ENCODE measurements at regions not wholly inside any gene's neighbourhood (a gene's known extent, or its start where the extent isn't known, plus 50 kb on each side); places are given as distances from the start of the nearest gene placed in this dataset.

GRCh38 chr2:175872721-175873120 is 129.3 kb downstream of the LNPK start:
- H3K9me3 ChIP-seq (ENCODE audit: control insufficient read depth, insufficient read depth, low read length), result no peaks in the 10 kb centered on the region
- H3K4me3 ChIP-seq (ENCODE audit: low read depth, low read length), result no peak overlapping the region
- no peaks in the 10 kb centered on the region for H3K27me3 ChIP-seq (ENCODE audit: control insufficient read depth, insufficient read depth, low read length)
- no peaks in the 10 kb centered on the region for H3K36me3 ChIP-seq (ENCODE audit: control insufficient read depth, insufficient read depth, low read length)
- H3K4me1 ChIP-seq (ENCODE audit: control insufficient read depth, insufficient read depth, low read length), result no peaks in the 10 kb centered on the region
- H3K9ac ChIP-seq (ENCODE audit: low read depth, low read length), result no peak overlapping the region

DNA sequence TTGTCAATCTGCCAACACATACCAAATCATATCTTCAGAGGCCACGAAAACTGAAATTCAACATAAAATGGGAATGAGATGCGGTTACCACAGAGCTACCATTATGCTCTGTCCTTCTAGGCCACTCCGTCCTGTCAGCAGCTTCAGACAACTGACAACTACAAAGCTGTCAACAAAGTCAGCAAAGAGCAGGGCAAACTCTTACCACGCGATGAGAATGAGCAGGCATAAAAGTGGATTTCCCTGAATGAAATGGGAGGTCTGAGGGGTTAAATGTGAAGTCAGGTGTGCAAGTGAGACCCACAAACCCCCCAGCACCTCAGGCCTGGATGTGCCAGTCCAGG is 130.1 kb downstream of the LNPK start:
- Histone ChIP-seq H3K9me3 (ENCODE audit: control insufficient read depth, insufficient read depth, low read length) (no peaks in the 10 kb centered on the region), H3K4me3 (ENCODE audit: low read depth, low read length) (no peak overlapping the region), H3K27me3 (ENCODE audit: control insufficient read depth, insufficient read depth, low read length) (no peaks in the 10 kb centered on the region), H3K9ac (ENCODE audit: low read depth, low read length) (no peak overlapping the region), H3K4me1 (ENCODE audit: control insufficient read depth, insufficient read depth, low read length) (no peaks in the 10 kb centered on the region), H3K36me3 (ENCODE audit: control insufficient read depth, insufficient read depth, low read length) (no peaks in the 10 kb centered on the region)

DNA sequence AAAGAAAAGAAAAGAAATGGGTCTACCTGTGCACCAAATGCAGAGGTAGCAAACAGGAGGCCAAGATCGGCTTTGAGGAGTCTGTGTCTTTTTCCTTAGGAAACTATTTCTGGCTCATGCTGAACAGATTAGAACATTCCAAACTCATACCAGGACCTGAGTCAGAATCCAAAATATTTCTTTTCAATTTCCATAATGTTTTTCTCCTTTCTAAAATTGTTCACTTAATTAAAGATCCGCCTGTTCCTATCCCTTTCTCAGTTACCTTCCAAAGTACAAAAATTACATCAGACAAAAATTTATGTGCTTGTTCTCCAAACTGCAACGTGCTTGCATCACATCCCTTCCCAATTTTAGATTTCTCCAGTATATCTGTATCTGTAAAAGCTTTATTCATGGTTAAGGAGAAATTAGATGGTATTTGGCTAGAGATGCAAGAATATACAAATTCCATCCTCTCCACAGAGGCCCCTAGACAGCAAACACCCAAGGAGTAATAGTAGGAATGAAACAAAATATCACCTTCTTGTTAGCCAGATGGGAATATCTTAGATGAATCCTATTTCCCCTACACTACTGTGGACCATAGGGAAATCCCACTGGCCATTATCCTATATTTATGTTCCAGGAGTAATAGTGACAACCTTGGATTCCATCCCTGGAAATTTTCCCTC is 130.6 kb downstream of the LNPK start:
- Histone ChIP-seq H3K9ac (ENCODE audit: low read depth, low read length) (no peak overlapping the region), H3K4me3 (ENCODE audit: low read depth, low read length) (no peak overlapping the region), H3K4me1 (ENCODE audit: control insufficient read depth, insufficient read depth, low read length) (no peaks in the 10 kb centered on the region), H3K36me3 (ENCODE audit: control insufficient read depth, insufficient read depth, low read length) (no peaks in the 10 kb centered on the region), H3K9me3 (ENCODE audit: control insufficient read depth, insufficient read depth, low read length) (no peaks in the 10 kb centered on the region), H3K27me3 (ENCODE audit: control insufficient read depth, insufficient read depth, low read length) (no peaks in the 10 kb centered on the region)

- no peaks in the 10 kb centered on the region for H3K27me3 ChIP-seq (ENCODE audit: control insufficient read depth, insufficient read depth, low read length)
- H3K4me1 ChIP-seq (ENCODE audit: control insufficient read depth, insufficient read depth, low read length), result no peaks in the 10 kb centered on the region
- no peaks in the 10 kb centered on the region for H3K9me3 ChIP-seq (ENCODE audit: control insufficient read depth, insufficient read depth, low read length)
- no peak overlapping the region for H3K4me3 ChIP-seq (ENCODE audit: low read depth, low read length)
- no peak overlapping the region for H3K9ac ChIP-seq (ENCODE audit: low read depth, low read length)
- H3K36me3 ChIP-seq (ENCODE audit: control insufficient read depth, insufficient read depth, low read length), result no peaks in the 10 kb centered on the region
Measured at GRCh38 chr2:175865716-175866115, 136.4 kb downstream of the LNPK start.

DNA sequence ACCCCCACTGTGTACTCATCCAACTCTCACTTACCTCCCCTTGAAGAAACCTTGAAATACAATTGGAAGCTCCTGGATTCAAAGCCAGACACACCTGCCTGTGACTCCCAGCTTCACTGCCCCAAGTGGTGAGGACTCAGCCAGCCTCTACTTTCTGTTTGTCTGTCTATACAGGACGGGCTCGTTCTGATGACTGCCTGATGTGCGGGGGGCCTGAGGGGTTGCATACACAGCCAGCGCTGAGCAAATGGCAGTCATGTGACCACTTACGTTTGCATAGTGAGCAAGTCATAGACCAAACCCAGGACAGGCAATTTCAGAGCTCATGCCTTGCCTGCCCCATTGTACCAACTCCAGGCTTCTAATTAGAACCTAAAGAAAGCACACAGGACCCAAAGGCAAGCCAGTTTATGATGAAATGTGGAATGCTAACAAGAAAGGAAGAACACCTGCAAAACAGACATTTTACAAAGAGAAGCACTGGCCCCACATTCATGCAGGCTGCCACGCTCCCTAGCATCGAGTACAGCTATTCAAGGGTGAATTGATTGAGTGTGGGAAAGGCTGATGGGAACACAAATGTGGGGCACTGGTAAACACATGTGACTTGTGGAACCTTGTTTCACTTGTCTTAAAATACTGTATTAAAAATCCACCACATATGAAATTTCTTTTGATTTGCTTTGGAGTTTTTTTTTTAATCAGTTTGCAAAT is 137.8 kb downstream of the LNPK start:
- Histone ChIP-seq H3K4me3 (ENCODE audit: low read depth, low read length) (no peak overlapping the region), H3K4me1 (ENCODE audit: control insufficient read depth, insufficient read depth, low read length) (no peaks in the 10 kb centered on the region), H3K9me3 (ENCODE audit: control insufficient read depth, insufficient read depth, low read length) (no peaks in the 10 kb centered on the region), H3K27me3 (ENCODE audit: control insufficient read depth, insufficient read depth, low read length) (no peaks in the 10 kb centered on the region), H3K9ac (ENCODE audit: low read depth, low read length) (no peak overlapping the region), H3K36me3 (ENCODE audit: control insufficient read depth, insufficient read depth, low read length) (no peaks in the 10 kb centered on the region)

DNA sequence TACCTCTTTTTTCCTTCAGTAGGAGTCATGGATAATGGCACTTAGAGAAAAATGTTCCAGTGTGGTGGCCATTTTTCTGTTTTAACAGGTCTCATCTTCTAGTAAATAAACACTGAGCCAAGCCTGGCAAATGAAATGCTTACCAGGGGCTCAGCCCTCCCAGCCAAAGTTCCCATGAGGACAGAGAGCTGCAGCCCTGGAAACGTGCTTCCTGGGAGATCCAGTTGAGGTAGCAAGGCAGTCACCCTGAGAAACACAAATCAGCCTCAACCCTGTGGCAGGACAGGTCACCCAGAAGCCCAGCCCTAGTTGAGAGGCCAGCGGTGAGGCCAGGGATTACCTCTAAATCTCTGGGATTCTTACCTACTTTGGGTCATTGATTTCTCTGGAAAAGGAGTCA is 140.1 kb downstream of the LNPK start:
- Histone ChIP-seq H3K27me3 (ENCODE audit: control insufficient read depth, insufficient read depth, low read length) (no peaks in the 10 kb centered on the region), H3K36me3 (ENCODE audit: control insufficient read depth, insufficient read depth, low read length) (no peaks in the 10 kb centered on the region), H3K4me1 (ENCODE audit: control insufficient read depth, insufficient read depth, low read length) (no peaks in the 10 kb centered on the region), H3K4me3 (ENCODE audit: low read depth, low read length) (no peak overlapping the region), H3K9me3 (ENCODE audit: control insufficient read depth, insufficient read depth, low read length) (no peaks in the 10 kb centered on the region), H3K9ac (ENCODE audit: low read depth, low read length) (no peak overlapping the region)

DNA sequence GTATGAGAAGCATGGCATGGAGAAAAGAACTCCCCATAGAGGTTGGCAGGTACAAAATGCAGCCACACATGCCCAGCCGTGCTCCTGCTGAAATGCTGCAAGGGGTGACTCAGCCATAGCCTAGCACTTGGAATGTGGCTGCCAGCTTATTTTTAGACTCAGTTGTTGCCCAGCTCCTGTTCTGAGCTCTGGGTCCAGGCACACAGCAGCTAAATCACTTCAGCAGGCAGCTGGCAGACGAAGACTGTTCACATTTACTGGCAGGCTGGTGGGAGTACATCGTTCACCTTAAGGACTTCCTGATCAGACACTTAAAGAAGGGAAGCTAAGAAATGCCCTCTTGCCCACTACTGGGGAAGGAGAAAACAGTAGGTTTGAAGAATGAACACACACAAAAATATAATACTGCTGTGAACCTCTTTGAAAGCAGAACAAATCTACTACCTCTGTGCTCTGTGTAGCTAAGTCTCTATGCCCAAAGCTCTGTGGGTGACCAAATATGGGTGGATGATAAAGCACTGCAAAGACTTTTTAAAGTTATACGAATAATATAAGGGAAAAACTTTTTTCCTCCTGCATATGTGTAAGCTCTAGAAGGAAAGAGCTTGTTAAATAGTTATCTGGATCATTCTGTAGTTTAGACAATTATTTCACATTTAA is 146.1 kb downstream of the LNPK start:
- Histone ChIP-seq H3K9ac (ENCODE audit: low read depth, low read length) (no peak overlapping the region), H3K36me3 (ENCODE audit: control insufficient read depth, insufficient read depth, low read length) (no peaks in the 10 kb centered on the region), H3K27me3 (ENCODE audit: control insufficient read depth, insufficient read depth, low read length) (no peaks in the 10 kb centered on the region), H3K9me3 (ENCODE audit: control insufficient read depth, insufficient read depth, low read length) (no peaks in the 10 kb centered on the region), H3K4me1 (ENCODE audit: control insufficient read depth, insufficient read depth, low read length) (peaks cover 24% of the 10 kb centered on the region), H3K4me3 (ENCODE audit: low read depth, low read length) (no peak overlapping the region)

DNA sequence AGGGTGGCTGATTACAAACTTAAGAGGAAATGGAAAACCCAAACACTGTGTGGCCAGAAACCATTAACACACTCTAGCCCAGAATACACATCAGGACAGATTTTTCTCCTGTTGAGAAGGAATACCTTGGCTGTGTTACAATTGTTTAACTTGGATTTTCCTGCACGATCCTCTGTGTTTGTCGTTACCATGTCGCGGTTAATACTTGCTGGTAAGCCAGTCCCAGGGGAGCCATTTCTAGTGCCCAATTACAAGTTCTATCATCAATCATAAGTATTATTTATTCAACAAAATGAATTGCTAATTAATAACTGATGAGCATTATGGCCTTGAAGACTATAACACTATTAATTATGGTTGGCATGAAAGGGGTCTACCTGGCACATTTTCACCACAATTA is 146.8 kb downstream of the LNPK start:
- no peaks in the 10 kb centered on the region for H3K9me3 ChIP-seq (ENCODE audit: control insufficient read depth, insufficient read depth, low read length)
- no peak overlapping the region for H3K4me3 ChIP-seq (ENCODE audit: low read depth, low read length)
- H3K27me3 ChIP-seq (ENCODE audit: control insufficient read depth, insufficient read depth, low read length), result no peaks in the 10 kb centered on the region
- no peaks in the 10 kb centered on the region for H3K36me3 ChIP-seq (ENCODE audit: control insufficient read depth, insufficient read depth, low read length)
- peaks cover 24% of the 10 kb centered on the region for H3K4me1 ChIP-seq (ENCODE audit: control insufficient read depth, insufficient read depth, low read length)
- H3K9ac ChIP-seq (ENCODE audit: low read depth, low read length), result no peak overlapping the region

DNA sequence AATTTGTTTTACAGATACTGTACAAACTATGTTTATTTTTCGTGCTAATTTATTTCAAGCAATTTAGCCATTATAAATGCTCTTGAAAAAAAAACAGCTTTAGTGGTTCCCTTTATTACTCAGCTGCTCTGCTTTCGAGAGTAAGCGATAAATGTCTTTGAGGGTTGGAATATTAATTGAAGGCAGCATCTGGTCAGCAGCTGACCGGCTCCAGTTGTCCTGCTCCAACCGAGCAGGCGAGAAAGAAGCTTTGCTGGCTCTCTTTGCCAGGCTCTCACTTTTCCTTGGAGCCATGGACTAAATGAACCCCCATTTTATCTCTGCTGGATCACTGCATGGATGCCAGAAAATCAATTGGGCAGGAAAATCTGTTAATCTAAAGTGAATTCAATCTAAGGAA is 147.4 kb downstream of the LNPK start:
- peaks cover 24% of the 10 kb centered on the region for H3K4me1 ChIP-seq (ENCODE audit: control insufficient read depth, insufficient read depth, low read length)
- no peak overlapping the region for H3K9ac ChIP-seq (ENCODE audit: low read depth, low read length)
- no peaks in the 10 kb centered on the region for H3K36me3 ChIP-seq (ENCODE audit: control insufficient read depth, insufficient read depth, low read length)
- H3K27me3 ChIP-seq (ENCODE audit: control insufficient read depth, insufficient read depth, low read length), result no peaks in the 10 kb centered on the region
- no peak overlapping the region for H3K4me3 ChIP-seq (ENCODE audit: low read depth, low read length)
- H3K9me3 ChIP-seq (ENCODE audit: control insufficient read depth, insufficient read depth, low read length), result no peaks in the 10 kb centered on the region

GRCh38 chr2:175854129-175854528 is 147.9 kb downstream of the LNPK start:
- H3K27me3 ChIP-seq (ENCODE audit: control insufficient read depth, insufficient read depth, low read length), result no peaks in the 10 kb centered on the region
- no peaks in the 10 kb centered on the region for H3K36me3 ChIP-seq (ENCODE audit: control insufficient read depth, insufficient read depth, low read length)
- H3K4me1 ChIP-seq (ENCODE audit: control insufficient read depth, insufficient read depth, low read length), result peaks cover 24% of the 10 kb centered on the region
- H3K4me3 ChIP-seq (ENCODE audit: low read depth, low read length), result no peak overlapping the region
- H3K9ac ChIP-seq (ENCODE audit: low read depth, low read length), result no peak overlapping the region
- H3K9me3 ChIP-seq (ENCODE audit: control insufficient read depth, insufficient read depth, low read length), result no peaks in the 10 kb centered on the region

DNA sequence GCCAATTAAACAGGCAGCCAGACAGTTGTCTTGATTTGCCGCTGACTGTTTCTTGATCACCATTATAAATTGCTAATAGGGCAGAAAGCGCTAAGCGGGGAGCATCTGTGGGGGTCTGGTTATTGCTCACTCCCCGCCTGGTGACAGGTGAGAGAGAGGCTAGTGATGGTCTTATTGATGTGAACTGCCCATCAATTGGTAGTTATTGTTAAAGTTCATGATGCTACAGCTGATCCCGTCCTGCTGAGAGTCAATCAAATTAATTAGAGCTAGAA is 148.5 kb downstream of the LNPK start:
- peaks cover 24% of the 10 kb centered on the region for H3K4me1 ChIP-seq (ENCODE audit: control insufficient read depth, insufficient read depth, low read length)
- H3K4me3 ChIP-seq (ENCODE audit: low read depth, low read length), result no peak overlapping the region
- no peak overlapping the region for H3K9ac ChIP-seq (ENCODE audit: low read depth, low read length)
- H3K9me3 ChIP-seq (ENCODE audit: control insufficient read depth, insufficient read depth, low read length), result no peaks in the 10 kb centered on the region
- no peaks in the 10 kb centered on the region for H3K36me3 ChIP-seq (ENCODE audit: control insufficient read depth, insufficient read depth, low read length)
- H3K27me3 ChIP-seq (ENCODE audit: control insufficient read depth, insufficient read depth, low read length), result no peaks in the 10 kb centered on the region

- no peaks in the 10 kb centered on the region for H3K9me3 ChIP-seq (ENCODE audit: control insufficient read depth, insufficient read depth, low read length)
- H3K9ac ChIP-seq (ENCODE audit: low read depth, low read length), result no peak overlapping the region
- H3K36me3 ChIP-seq (ENCODE audit: control insufficient read depth, insufficient read depth, low read length), result no peaks in the 10 kb centered on the region
- peaks cover 24% of the 10 kb centered on the region for H3K4me1 ChIP-seq (ENCODE audit: control insufficient read depth, insufficient read depth, low read length)
- no peaks in the 10 kb centered on the region for H3K27me3 ChIP-seq (ENCODE audit: control insufficient read depth, insufficient read depth, low read length)
- H3K4me3 ChIP-seq (ENCODE audit: low read depth, low read length), result no peak overlapping the region
Measured at GRCh38 chr2:175852879-175853615, 149.0 kb downstream of the LNPK start.
